Adrenal gland (tissue), 5 donors: ENCODE measurements at regions not wholly inside any gene's neighbourhood (a gene's known extent, or its start where the extent isn't known, plus 50 kb on each side); places are given as distances from the start of the nearest gene placed in this dataset.

Experiments used
- CTCF ChIP-seq, 6 experiments: fragments of 450-650 bp in 4 of 6; fragments of 200-600 bp in 2 of 6; sonication (generic) in 1 of 6; IDR thresholded peaks; 1 replicate in 5 of 6; 2 replicates in 1 of 6; pipeline versions ENCODE4 v1.5.1 to v1.8.0; 2016 to 2021; ENCODE audit warnings: antibody characterized with exemption in 6 of 6, mild to moderate bottlenecking in 2 of 6, moderate library complexity in 1 of 6
- POLR2A ChIP-seq, 2 donors: fragments of 450-650 bp; IDR thresholded peaks; one replicate each; pipeline ENCODE4 v1.6.1; 2017; ENCODE audit warnings: antibody characterized with exemption in 2 of 2, mild to moderate bottlenecking in 2 of 2, moderate library complexity in 1 of 2
- donor health status: DM: no; HTN: no; CAD: no.

DNA sequence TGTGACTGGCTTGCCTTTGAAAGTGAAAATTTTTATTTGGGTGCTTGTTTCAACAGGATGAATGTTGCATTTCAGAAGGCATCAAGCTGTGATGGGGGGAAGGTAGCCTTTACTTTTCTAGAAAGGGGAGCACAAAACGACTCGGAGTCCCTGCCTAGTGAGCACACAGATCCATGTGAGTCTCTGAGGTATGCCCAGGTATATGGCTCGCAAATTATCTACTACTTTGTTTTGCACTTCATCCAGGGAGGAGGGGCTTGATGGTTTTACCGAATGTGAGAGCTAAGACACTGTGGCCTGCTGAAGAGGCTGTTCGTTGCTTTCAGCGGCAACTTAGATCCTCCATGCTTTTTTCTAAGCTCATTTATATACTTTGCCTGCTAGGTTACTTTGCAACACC is 537.7 kb upstream of the PTBP2 start:
- TF ChIP-seq POLR2A (IDR thresholded peaks at IDR 0.05) (no peak), CTCF (IDR thresholded peaks at IDR 0.05) (no peak)
